Activated naive CD4-positive, alpha-beta T cell (primary cell): ENCODE measurements at regions not wholly inside any gene's neighbourhood (a gene's known extent, or its start where the extent isn't known, plus 50 kb on each side); places are given as distances from the start of the nearest gene placed in this dataset.

Source experiments
- DNase-seq, 4 experiments: peaks; one replicate each; lab custom pipeline; 2025; lab: John Stamatoyannopoulos, UW

- no peak for DNase-seq
These were observed 52.5 kb upstream of the NEDD4L start for GRCh38 chr18:57991552-57991951.

DNA sequence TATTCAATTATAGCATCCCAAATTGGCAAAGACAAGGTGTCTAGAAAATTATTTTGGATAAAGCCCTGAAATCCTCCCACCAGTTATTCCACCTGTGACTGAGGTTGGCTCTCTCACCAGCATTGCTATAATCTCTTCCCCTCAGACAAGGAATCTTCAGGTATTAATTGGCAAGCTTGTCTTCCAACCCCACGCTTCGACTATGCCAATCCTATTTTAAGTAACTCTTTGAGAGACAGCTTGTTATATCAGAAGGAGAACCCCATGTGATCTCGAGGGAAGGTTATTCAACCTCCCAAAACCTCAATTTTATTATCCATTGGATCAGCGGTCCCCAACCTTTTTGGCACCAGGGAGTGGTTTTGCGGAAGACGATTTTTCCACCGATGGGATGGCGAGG is 54.5 kb upstream of the NEDD4L start:
- DNase-seq = no peak

GRCh38 chr18:57984490-57985115 is 59.4 kb upstream of the NEDD4L start:
- DNase-seq = no peak

GRCh38 chr18:57983965-57984364 is 60.1 kb upstream of the NEDD4L start:
- no peak for DNase-seq

DNA sequence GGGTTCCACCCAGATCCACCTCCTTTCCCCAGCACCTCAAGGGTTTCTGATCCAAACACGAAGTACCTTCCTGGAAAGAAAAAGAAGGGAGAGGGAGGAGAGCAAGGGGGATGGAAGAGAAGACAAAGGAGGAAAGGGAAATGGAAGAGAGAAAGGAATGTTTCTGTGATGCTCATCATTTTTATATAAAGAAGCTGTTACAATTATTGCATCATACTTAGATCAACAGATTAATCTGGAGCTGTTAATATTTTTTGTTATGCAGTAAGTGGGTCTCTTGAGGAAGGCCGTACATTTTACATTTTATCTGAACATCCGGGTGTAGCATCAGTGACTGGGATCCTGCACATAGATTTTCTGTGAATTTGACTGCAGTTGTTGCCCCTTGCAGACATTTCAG is 60.6 kb upstream of the NEDD4L start:
- DNase-seq = no peak

GRCh38 chr18:57982372-57983021 is 61.5 kb upstream of the NEDD4L start:
- DNase-seq = no peak

DNA sequence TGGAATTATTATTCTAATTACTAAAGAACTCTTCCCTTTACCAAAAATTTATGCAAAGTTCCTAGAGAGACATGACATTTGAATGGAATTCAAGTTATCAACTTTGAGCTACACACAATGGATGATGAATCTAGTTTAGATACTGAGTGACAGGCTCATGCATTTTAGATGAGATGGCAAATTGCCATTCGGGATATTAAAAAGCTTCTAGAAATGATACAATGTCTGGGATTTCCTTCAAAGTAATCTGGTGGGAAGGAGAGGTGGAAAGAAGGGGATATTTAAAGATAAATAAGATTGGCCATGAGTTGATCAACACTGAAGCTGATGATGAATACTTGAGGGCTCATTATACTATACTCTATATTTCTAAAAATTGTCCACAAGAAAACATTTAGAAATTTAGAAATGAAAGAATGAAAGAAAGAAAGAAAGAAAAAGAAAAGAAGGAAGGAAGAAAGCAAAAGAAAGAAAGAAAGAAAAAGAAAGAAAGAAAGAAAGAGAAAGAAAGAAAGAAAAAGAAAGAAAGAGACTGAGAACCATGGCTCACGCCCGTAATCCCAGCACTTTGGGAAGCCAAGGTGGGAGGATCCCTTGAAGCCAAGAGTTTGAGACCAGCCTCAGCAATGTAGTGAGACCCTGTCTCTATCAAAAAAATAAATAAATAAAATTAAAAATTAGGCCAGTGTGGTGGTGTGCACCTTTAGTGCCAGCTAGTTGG is 62.6 kb upstream of the NEDD4L start:
- DNase-seq = no peak

- DNase-seq = no peak
These were observed 63.3 kb upstream of the NEDD4L start for GRCh38 chr18:57980573-57981307.

DNA sequence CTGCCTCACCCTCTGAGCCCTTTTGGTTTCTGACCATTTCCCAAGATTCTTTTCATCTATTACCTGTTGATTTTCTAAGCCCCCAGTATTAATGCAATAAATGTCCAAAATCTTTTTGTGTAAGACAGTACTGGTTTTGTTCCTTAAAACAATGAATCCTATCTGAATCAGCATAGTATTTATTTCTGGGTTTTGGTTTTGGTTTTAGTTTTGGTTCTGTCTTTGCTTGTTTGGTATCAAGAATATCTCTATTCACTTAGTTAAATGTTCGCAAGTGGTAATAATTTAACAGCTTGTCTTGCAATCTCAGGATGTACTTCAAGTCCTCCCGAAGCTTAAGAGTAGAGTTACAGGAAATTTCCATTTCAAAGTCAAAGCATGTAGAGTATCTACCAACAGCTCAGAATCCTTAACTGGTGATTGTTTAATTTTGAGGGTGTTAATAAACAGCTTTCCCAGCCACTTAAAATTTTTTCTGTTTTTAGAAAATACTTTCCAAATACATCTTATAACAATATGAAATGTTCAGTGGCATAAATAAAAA is 67.7 kb upstream of the NEDD4L start:
- no peak for DNase-seq

DNA sequence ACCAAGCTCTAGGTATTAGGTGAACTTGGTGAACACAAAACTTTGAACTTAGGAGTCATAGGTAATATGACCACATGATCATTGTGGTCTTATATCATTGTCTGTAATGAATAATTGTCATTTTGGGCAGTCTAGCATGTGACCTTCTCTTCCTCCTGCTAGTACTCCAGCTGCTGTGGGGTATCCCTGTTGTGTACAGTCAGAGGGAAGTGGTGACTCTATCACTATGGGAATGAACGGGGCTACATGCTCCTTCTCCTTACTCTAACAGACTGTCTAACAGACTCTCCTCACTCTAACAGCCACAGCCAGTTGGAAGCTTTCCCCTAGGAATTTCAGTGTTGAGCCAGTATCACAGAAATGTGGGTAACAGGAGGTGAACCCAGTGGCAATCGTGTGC is 68.2 kb upstream of the NEDD4L start:
- DNase-seq = no peak

GRCh38 chr18:57974585-57975265 is 69.3 kb upstream of the NEDD4L start:
- DNase-seq = no peak

DNA sequence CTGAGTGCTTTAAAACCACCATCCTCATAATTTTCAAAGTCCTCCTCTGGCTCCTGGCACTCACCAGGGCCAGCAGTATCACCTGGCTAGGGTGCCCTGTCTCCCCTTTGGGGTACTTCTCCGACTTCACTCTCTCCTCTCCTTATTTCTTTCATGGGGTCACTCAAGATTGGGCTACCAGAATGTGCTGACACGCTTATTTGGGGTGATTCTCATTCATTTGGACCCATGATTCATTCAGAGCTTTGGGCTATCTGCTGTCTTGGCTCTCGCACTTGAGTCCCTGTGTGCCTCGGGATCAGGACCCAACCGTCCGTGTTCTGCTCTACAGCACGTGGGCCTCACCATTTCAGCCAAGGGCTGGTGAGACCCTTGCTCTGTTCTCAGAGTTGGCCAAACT is 70.1 kb upstream of the NEDD4L start:
- DNase-seq = no peak

GRCh38 chr18:57970356-57971095 is 73.5 kb upstream of the NEDD4L start:
- no peak for DNase-seq

- DNase-seq = no peak
These were observed 74.2 kb upstream of the NEDD4L start for GRCh38 chr18:57969824-57970223.

DNA sequence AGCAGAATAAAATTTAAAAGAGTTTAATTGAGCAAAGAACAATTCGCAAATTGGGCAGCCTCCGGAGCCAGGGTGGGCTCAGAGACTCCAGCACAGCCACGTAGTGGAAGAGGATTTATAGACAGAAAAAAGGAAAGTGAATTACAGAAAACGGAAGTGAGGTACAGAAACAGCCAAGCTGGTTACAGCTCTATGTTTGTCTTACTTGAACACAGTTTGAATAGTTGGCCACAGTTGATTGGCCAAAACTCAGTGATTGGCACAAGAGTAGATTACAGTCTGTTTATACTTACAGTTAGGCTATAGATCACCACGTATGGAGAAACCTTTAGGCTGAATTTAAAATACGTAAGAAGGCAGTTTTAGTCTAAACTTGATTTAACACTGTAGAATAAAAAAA is 78.8 kb upstream of the NEDD4L start:
- DNase-seq = no peak

- no peak for DNase-seq
These were observed 82.0 kb upstream of the NEDD4L start for GRCh38 chr18:57961876-57962505.

GRCh38 chr18:57961411-57961810 is 82.6 kb upstream of the NEDD4L start:
- DNase-seq = no peak

- DNase-seq = no peak
These were observed 84.7 kb upstream of the NEDD4L start for GRCh38 chr18:57959278-57959677.

GRCh38 chr18:57957210-57957609 is 86.8 kb upstream of the NEDD4L start:
- DNase-seq = no peak

DNA sequence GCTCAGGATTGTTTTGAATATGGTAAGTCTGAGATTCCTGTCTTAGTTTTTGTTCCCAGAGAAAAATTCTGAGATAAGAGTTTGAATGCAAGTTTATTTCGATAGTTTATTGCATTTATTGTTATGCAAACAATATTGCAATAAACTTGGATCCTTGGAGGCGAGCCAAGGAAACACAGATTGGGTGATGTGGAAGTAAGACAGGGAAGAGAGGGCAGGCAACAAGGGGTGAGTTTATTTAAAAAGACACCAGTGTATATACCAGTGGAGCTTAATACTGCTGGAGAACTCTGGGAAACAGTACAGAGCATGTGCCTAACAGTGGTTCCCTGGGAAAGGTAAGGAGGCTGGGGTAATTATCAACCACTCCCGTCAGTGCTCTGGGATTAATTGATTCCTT is 87.5 kb upstream of the NEDD4L start:
- DNase-seq = no peak

- DNase-seq = no peak
These were observed 89.1 kb upstream of the NEDD4L start for GRCh38 chr18:57954935-57955334.
